Astrocyte (in vitro differentiated cells and primary cell): ENCODE measurements at regions not wholly inside any gene's neighbourhood (a gene's known extent, or its start where the extent isn't known, plus 50 kb on each side); places are given as distances from the start of the nearest gene placed in this dataset.

ENCODE experiments used
- DNase-seq: peaks from one replicate; pipeline ENCODE4 v3.0.0-alpha.2; 2010; ENCODE audit warnings: low read depth
- FAIRE-seq: peaks from 2 replicates; lab custom pipeline; 2011; peaks lifted over from hg19 to GRCh38; lab: Jason Lieb, UNC
- H2AFZ ChIP-seq: 2 replicates; pipeline ENCODE4 v1.6.0; 2012; ENCODE audit warnings: low read depth, low read length, inconsistent platforms
- H3K27ac ChIP-seq: 2 replicates; pipeline ENCODE4 v1.5.1; 2011; ENCODE audit warnings: low read depth, low read length, inconsistent platforms
- H3K27me3 ChIP-seq: 2 replicates; pipeline ENCODE4 v1.6.0; 2011; ENCODE audit warnings: low read length, inconsistent platforms; ENCODE audit not compliant: insufficient read depth
- H3K36me3 ChIP-seq: 2 replicates; pipeline ENCODE4 v1.5.1; 2011; ENCODE audit warnings: low read length, inconsistent platforms; ENCODE audit not compliant: insufficient read depth
- H3K4me1 ChIP-seq: 2 replicates; pipeline ENCODE4 v1.5.1; 2011; ENCODE audit warnings: low read length, inconsistent platforms; ENCODE audit not compliant: insufficient read depth
- H3K4me2 ChIP-seq: 2 replicates; pipeline ENCODE4 v1.6.0; 2012; ENCODE audit warnings: low read length, inconsistent platforms
- H3K4me3 ChIP-seq: 2 replicates; pipeline ENCODE4 v1.5.1; 2011; ENCODE audit warnings: low read depth, mild to moderate bottlenecking, low read length, inconsistent platforms; ENCODE audit not compliant: insufficient read depth
- H3K79me2 ChIP-seq: 2 replicates; pipeline ENCODE4 v1.6.0; 2012; ENCODE audit warnings: mild to moderate bottlenecking, low read length, inconsistent platforms; ENCODE audit not compliant: insufficient read depth
- H3K9ac ChIP-seq: 2 replicates; pipeline ENCODE4 v1.6.0; 2012; ENCODE audit warnings: mild to moderate bottlenecking, low read length, inconsistent platforms
- H3K9me3 ChIP-seq: 2 replicates; pipeline ENCODE4 v1.5.1; 2012; ENCODE audit warnings: low read depth, mild to moderate bottlenecking, low read length, inconsistent platforms; ENCODE audit not compliant: insufficient read depth
- H4K20me1 ChIP-seq: 2 replicates; pipeline ENCODE4 v1.6.0; 2012; ENCODE audit warnings: low read length, inconsistent platforms; ENCODE audit not compliant: insufficient read depth
- H3K27ac Mint-ChIP-seq: one replicate; pipeline ENCODE4 v1.8.0; 2021; ENCODE audit warnings: mild to moderate bottlenecking, mixed read lengths; ENCODE audit not compliant: unreplicated experiment
- H3K27me3 Mint-ChIP-seq: one replicate; pipeline ENCODE4 v1.8.0; 2021; ENCODE audit warnings: low read depth, mixed read lengths; ENCODE audit not compliant: unreplicated experiment
- H3K36me3 Mint-ChIP-seq: one replicate; pipeline ENCODE4 v1.8.0; 2021; ENCODE audit warnings: low read depth, mixed read lengths; ENCODE audit not compliant: unreplicated experiment
- H3K4me1 Mint-ChIP-seq: one replicate; pipeline ENCODE4 v1.8.0; 2021; ENCODE audit warnings: low read depth, mixed read lengths; ENCODE audit not compliant: unreplicated experiment
- H3K4me3 Mint-ChIP-seq: one replicate; pipeline ENCODE4 v1.8.0; 2021; ENCODE audit warnings: mild to moderate bottlenecking, moderate library complexity, mixed read lengths; ENCODE audit not compliant: unreplicated experiment
- H3K9me3 Mint-ChIP-seq: one replicate; pipeline ENCODE4 v1.8.0; 2021; ENCODE audit warnings: mild to moderate bottlenecking, mixed read lengths; ENCODE audit not compliant: unreplicated experiment
- EZH2 ChIP-seq: IDR thresholded peaks from 2 replicates; pipeline ENCODE4 v1.6.1; 2012; ENCODE audit warnings: mild to moderate bottlenecking, low read length, inconsistent platforms; ENCODE audit not compliant: insufficient read depth
- TF ChIP-seq, protein P1 (sequence below): IDR thresholded peaks from 2 replicates; pipeline ENCODE4 v1.5.1; 2011; ENCODE audit warnings: low read depth, mild to moderate bottlenecking, inconsistent platforms, low read length, moderate library complexity; ENCODE audit not compliant: insufficient read depth

DNA sequence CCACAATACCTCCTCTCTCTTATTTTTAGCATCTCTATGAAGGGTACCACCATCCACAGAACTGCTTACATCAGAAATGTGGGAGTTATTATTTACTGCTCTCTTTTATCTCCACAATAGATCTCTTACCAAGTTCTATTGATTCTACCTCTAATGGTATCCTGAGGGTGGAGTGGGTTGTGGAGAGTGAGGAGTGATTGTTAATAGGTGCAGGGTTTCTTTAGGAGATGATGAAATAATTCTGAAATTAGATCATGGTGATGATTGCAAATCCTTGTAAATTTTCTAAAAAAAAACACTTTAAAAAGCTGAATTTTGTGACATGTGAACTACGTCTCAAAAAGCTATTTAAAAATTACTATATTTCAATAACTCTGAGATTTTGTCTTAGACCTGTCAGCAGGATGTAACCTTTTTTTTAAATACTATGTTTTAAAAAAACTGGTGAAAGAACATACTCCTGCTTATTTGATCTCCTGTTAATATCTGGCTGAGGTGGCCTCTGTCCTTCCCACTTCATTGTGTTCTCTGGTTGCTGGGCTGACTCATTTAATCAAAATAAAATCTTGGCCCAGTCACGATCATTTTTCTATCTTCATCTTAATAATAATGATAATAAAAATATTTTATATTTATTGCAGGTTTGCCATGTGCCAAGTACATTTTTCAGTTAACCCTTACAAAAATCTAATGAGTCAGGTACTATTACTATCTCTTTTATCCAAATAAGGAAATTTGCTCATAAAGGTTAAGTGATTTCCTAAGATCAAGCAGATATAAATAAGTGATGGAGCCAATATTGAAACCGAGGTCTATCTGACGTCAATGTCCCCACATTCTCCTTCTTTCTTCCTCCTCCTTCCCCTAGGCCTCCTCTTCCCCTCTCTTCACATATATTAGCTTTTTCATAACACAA, 73.5 kb downstream of the GLUD2 start:
- Histone ChIP-seq H3K36me3 (no peaks in the 10 kb centered on the region), H3K27me3 (no peaks in the 10 kb centered on the region), H2AFZ (no peak overlapping the region), H4K20me1 (no peaks in the 10 kb centered on the region), H3K79me2 (no peaks in the 10 kb centered on the region), H3K9ac (no peak overlapping the region), H3K4me3 (no peak overlapping the region), H3K4me1 (no peaks in the 10 kb centered on the region), H3K27ac (no peak overlapping the region), H3K4me2 (no peak overlapping the region), H3K9me3 (no peaks in the 10 kb centered on the region)
- Mint-ChIP-seq H3K36me3 (no peaks in the 10 kb centered on the region), H3K27ac (no peak overlapping the region), H3K4me1 (peaks cover 6% of the 10 kb centered on the region), H3K9me3 (no peaks in the 10 kb centered on the region), H3K27me3 (no peaks in the 10 kb centered on the region), H3K4me3 (no peak overlapping the region)
- FAIRE-seq (peak; percentile 45), DNase-seq (no peak)
- TF ChIP-seq, protein P1, sequence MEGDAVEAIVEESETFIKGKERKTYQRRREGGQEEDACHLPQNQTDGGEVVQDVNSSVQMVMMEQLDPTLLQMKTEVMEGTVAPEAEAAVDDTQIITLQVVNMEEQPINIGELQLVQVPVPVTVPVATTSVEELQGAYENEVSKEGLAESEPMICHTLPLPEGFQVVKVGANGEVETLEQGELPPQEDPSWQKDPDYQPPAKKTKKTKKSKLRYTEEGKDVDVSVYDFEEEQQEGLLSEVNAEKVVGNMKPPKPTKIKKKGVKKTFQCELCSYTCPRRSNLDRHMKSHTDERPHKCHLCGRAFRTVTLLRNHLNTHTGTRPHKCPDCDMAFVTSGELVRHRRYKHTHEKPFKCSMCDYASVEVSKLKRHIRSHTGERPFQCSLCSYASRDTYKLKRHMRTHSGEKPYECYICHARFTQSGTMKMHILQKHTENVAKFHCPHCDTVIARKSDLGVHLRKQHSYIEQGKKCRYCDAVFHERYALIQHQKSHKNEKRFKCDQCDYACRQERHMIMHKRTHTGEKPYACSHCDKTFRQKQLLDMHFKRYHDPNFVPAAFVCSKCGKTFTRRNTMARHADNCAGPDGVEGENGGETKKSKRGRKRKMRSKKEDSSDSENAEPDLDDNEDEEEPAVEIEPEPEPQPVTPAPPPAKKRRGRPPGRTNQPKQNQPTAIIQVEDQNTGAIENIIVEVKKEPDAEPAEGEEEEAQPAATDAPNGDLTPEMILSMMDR = no peak
- no peak for TF ChIP-seq EZH2

DNA sequence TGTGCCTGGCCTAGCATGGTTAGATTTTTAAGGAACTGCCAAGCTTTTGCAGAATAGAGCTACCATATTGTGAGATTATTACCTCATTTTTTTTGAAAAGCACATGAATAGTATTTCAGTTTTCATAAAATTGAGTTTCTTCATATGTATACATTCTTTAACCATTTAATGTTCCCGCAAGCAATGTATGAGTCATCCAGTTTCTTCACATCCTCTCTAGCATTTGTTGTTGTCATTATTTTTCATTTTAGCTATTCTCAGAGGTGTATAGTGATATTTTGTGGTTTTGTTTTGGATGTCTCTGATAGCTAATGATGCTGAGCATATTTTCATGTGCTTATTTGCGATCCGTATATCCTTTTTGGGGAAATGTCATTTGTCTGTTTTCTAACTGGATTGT, 74.9 kb downstream of the GLUD2 start:
- Histone ChIP-seq H3K36me3 (no peaks in the 10 kb centered on the region), H3K4me3 (no peak overlapping the region), H3K4me2 (no peak overlapping the region), H2AFZ (no peak overlapping the region), H3K79me2 (no peaks in the 10 kb centered on the region), H3K9ac (no peak overlapping the region), H4K20me1 (no peaks in the 10 kb centered on the region), H3K27me3 (no peaks in the 10 kb centered on the region), H3K9me3 (no peaks in the 10 kb centered on the region), H3K4me1 (no peaks in the 10 kb centered on the region), H3K27ac (no peak overlapping the region)
- Mint-ChIP-seq H3K27me3 (no peaks in the 10 kb centered on the region), H3K4me1 (peaks cover 6% of the 10 kb centered on the region), H3K9me3 (no peaks in the 10 kb centered on the region), H3K4me3 (no peak overlapping the region), H3K36me3 (no peaks in the 10 kb centered on the region), H3K27ac (no peak overlapping the region)
- TF ChIP-seq EZH2 = no peak
- TF ChIP-seq, protein P1 = no peak
- no peak for DNase-seq
- FAIRE-seq = peak; percentile 63
